COLO668 (cell line): ENCODE measurements at regions not wholly inside any gene's neighbourhood (a gene's known extent, or its start where the extent isn't known, plus 50 kb on each side); places are given as distances from the start of the nearest gene placed in this dataset.
"Not testable (repeated sequence)": the region's sequence is repeated elsewhere in the genome, so short reads cannot be mapped to it uniquely, and the experiment has no call there.

ENCODE experiments used
- DNase-seq: peaks from one replicate; lab custom pipeline; 2025; ENCODE audit not compliant: unreplicated experiment; lab: John Stamatoyannopoulos, UW

DNA sequence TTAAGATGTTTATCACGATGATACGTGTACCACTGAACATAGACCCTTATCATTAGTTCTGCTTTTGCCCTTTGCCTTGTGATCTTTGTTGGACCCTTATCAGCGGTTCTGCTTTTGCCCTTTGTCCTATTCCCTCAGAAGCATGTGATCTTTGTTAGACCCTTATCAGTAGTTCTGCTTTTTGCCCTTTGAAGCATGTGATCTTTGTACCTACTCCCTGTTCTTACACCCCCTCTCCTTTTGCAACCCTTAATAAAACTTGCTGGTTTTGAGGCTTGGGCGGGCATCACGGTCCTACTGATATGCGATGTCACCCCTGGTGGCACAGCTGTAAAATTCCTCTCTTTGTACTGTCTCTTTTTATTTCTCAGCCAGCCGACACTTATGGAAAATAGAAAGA lies 117.0 kb downstream of the SDHAF3 start:
- DNase-seq, result not testable (repeated sequence)

DNA sequence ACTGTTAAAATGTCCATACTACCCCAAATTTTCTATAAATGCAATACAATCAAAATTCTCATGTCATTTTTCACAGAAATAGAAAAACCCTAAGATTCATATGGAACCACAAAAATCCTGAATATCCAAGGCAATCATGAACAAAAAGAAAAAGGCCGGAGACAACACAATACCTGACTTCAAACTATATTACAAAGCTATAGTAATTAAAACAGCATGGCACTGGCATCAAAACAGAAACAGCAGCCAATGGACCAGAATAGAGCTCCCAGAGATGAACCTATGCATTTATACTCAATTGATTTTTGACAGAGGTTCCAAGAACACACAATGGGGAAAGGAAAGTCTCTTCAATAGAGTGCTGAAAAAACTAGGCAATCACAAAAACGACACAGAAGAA lies 128.8 kb downstream of the SDHAF3 start:
- DNase-seq, result no peak

DNA sequence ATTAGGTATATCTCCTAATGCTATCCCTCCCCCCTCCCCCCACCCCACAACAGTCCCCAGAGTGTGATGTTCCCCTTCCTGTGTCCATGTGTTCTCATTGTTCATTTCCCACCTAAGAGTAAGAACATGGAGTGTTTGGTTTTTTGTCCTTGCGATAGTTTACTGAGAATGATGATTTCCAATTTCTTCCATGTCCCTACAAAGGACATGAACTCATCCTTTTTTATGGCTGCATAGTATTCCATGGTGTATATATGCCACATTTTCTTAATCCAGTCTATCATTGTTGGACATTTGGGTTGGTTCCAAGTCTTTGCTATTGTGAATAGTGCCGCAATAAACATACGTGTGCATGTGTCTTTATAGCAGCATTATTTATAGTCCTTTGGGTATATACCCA lies 140.7 kb downstream of the SDHAF3 start:
- DNase-seq, result not testable (repeated sequence)

GRCh38 chr7:97269741-97270140 lies 152.2 kb downstream of the SDHAF3 start:
- DNase-seq, result no peak

DNA sequence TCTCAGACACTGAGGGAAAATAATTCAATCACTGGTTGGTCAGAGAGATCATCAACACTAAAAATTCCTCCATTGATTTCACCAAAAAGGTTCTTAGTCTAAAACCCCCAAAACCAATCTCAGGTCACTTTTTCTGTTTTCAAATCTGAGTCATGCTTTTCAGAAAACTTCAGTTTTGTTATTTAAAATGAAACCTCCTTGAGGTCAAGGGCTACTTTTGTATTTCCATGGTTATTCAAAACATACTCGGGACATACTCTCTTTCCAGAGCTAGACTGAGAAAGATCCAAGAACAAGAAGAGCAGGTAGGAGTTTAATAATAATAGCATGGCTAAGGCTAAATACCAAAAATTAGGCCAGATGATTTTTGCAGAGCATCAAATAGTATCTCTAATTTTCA lies 152.8 kb downstream of the SDHAF3 start:
- DNase-seq, result no peak

DNA sequence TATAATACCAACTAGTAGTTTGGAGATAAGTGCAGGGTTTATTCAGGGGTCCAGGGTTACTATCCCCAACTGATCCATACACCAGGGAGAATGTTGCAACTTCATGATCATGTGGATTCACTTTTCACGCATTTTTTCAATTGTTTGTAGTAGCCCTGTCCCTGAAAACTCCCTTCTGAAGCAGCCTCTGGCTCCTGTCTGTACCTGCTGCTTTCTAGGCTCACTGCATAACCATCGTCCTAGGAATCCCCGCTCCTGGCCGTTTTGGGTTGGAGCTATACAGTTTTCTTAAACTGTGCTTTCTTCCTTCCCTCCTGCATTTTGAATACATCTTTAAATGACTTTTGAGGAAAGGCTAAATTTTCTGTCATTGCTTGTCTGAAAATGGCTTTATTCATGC lies 154.1 kb downstream of the SDHAF3 start:
- DNase-seq, result no peak

DNA sequence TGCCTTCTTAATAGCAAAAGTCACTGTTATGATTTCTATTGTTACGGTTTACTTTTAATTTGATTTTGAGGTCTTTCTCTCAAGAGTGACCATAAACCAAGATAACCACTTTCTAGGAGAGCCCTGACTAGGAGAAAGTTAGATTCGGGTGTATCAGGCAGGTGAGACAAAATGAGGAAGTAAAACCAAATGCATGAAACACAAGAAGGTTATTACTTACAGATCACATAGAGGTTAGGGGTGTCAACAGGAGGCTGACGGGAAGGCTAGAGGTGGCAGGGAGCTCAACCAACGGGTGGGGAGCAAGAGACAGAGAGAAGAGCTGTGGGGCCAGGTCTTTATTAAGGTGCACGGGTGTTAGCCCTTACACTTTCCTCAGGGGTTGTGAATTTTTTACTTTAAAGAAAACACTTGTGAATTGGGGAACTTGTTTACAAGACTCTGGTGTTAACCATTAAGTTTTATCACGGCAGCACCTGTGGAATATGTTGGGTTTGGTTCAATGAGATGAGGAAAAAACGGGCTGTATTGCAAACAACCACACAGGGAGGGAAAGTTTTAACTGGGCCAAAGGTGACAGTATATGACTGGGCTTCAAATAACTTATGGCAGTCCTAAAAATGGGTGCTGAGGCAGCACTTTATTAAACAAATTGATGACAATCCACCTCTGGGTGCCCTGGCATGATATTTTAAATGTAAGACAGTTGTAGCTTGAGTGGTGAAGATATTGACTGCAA lies 154.9 kb downstream of the SDHAF3 start:
- DNase-seq, result no peak

DNA sequence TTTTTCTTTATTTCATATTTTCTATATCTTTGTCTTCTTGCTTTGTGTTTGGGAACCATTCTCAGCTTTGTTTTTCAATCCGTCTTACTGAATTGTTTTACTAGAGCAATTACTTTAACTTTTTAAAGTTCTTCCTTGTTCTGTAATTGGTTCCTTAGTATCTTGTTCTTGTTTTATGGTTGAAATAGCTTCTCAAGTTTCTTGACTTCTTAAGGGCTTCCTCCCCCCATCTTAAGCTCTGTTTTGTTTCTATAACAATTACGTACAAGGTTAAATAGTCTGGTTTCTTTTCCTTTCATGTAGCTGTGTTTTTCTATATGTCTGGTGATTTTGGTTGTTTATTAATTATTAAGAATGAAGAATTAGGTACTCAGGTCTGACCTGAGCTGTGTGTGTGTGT lies 158.0 kb downstream of the SDHAF3 start:
- no peak for DNase-seq

GRCh38 chr7:97280950-97281349 lies 163.5 kb downstream of the SDHAF3 start:
- no peak for DNase-seq

DNA sequence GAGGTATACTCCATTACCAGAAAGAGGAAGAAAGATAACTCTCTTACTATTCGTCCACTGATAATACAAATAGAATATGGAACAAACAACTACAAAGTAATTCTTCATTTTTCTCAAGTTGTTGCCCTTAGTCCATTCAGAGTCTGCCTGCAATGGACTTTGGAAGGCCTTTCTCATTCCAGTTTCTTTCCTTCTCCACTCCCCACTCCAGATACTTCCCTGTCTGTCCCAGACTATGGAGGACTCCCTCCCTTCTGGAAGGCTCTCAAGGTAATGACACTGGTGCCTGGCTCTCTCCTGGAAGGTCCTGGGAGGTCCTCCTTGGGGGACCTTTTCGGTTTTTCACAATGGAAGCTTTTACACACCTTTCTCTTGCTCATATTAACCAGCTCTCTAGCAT lies 167.8 kb downstream of the SDHAF3 start:
- DNase-seq, result no peak

- no peak for DNase-seq
These were observed 175.5 kb downstream of the SDHAF3 start for GRCh38 chr7:97293031-97293430.

DNA sequence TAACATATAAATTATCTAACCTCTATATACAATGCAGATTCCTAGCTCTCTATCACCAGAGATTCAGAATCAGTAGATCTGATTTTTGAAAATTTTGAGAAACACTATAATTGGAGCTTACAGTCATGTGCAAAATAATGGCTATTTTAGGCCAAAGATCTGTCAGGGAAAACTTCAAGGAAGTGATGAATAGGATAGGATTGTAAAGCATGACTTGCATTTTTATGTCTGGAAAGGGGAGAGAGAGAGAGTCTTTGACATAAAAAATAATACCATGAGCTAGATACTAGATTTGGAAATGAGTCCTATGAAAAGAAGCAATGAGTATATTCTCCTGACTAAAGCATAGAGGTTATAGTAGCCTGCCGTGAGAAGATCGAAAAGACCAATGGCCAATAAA lies 181.1 kb downstream of the SDHAF3 start:
- DNase-seq, result no peak

DNA sequence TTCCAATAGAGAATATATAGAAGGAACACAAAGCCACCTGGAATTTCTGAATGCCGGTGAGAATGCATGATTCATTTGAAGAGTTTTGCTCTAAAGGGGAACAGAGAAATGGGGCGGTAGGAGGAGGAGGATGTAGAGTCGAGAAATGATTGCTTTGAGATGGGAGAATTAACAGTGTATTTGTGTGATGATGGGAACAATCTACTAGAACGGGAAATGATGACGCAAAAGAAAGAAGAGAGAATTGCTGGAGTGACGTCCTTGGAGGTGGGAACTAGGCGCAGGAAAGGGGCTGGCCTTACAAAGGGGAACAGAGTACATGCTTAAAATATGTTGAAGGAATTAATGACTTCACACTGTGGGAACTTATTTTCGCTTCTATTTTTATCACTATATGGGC lies 188.1 kb downstream of the SDHAF3 start:
- no peak for DNase-seq

GRCh38 chr7:97307521-97308108 lies 190.1 kb downstream of the SDHAF3 start:
- DNase-seq, result no peak

- no peak for DNase-seq
These were observed 196.4 kb downstream of the SDHAF3 start for GRCh38 chr7:97313900-97314299.

- no peak for DNase-seq
These were observed 200.1 kb downstream of the SDHAF3 start for GRCh38 chr7:97317575-97317974.

GRCh38 chr7:97329871-97330270 lies 212.4 kb downstream of the SDHAF3 start:
- DNase-seq, result not testable (repeated sequence)

GRCh38 chr7:97337849-97338248 lies 220.4 kb downstream of the SDHAF3 start:
- no peak for DNase-seq

DNA sequence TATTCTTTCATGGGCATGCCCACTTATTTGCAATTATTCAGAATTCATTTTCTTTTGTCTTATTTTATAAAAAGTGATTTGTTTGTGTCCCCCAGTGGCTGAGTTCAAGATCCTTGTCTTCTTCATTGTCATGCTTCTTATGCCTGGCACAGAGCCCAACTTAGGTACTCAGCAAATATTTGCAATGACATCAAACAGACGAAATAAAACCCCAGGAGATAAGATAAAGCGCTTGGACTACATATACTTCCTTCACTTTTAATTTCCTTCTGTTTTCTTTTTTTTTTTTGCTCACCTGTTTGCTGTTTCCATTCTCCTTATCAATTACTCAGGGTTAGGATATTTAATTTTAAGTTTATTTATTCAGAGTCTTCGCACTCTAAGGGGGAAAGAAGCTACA lies 225.0 kb downstream of the SDHAF3 start:
- DNase-seq, result peak; percentile 14

DNA sequence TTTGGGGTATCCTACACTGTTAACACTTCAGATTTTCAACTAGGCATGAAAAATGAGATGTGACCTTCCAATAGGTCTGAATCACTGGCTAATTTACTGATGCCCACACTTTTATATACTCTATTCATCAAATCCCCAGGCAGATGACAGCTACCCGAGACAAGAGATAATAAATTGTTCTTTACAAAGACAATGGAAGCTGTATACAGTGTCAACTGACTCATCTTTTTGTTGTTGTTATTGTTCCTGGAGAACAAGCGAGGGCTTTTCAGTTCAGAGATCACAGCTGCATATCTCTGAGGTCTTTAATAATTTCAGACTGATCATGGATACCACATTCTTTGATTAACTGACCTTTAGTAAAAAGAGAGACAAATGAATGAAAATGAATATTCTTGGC lies 228.9 kb downstream of the SDHAF3 start:
- peak; percentile 3 for DNase-seq

DNA sequence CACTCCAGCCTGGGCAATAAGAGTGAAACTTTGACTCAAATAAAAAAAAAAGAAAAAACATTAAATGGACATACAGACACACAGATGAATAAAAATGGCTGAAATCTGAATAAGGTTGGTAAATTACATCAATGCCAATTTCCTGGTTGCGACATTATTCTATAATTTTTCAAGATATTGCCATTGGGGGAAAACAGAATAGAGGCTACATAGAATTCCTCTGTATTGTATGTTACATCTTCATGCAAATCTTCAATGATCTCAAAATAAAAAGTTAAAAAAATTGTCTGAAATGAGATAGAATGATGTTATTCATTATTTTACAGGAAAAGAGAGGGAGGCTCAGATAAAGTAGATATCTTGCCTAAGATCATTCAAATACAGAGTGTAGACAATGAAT lies 234.0 kb downstream of the SDHAF3 start:
- no peak for DNase-seq

GRCh38 chr7:97357459-97357858 lies 240.0 kb downstream of the SDHAF3 start:
- DNase-seq, result no peak

- DNase-seq, result no peak
These were observed 255.4 kb downstream of the SDHAF3 start for GRCh38 chr7:97372882-97373281.
